ENCODE measurements at regions not wholly inside any gene's neighbourhood (a gene's known extent, or its start where the extent isn't known, plus 50 kb on each side); places are given as distances from the start of the nearest gene placed in this dataset.
"Not testable (repeated sequence)": the region's sequence is repeated elsewhere in the genome, so short reads cannot be mapped to it uniquely, and the experiment has no call there.

GRCh38 chr3:8319935-8320634, 181.5 kb upstream of the LMCD1 start:
- Histone ChIP-seq H3K36me3 (ENCODE audit: control insufficient read depth in 2 of 2, insufficient read depth in 2 of 2, low read length in 2 of 2) (no peaks in the 10 kb centered on the region), H3K9ac (ENCODE audit: low read depth in 1 of 2, low read length in 2 of 2) (no peak overlapping the region), H3K9me3 (ENCODE audit: control insufficient read depth in 2 of 2, low read length in 2 of 2) (no peaks in the 10 kb centered on the region), H3K27ac (ENCODE audit: low read depth in 2 of 2, low read length in 2 of 2) (no peak overlapping the region), H3K27me3 (ENCODE audit: control insufficient read depth in 2 of 2, insufficient read depth in 2 of 2, low read length in 2 of 2) (no peaks in the 10 kb centered on the region), H3K4me1 (ENCODE audit: control insufficient read depth in 2 of 2, insufficient read depth in 2 of 2, low read length in 2 of 2) (no peaks in the 10 kb centered on the region), H3K4me3 (ENCODE audit: low read length in 2 of 2) (no peak overlapping the region)

GRCh38 chr3:8320711-8321458, 180.7 kb upstream of the LMCD1 start:
- Histone ChIP-seq H3K27ac (ENCODE audit: low read depth in 2 of 2, low read length in 2 of 2) (no peak overlapping the region), H3K4me3 (ENCODE audit: low read length in 2 of 2) (no peak overlapping the region), H3K27me3 (ENCODE audit: control insufficient read depth in 2 of 2, insufficient read depth in 2 of 2, low read length in 2 of 2) (no peaks in the 10 kb centered on the region), H3K36me3 (ENCODE audit: control insufficient read depth in 2 of 2, insufficient read depth in 2 of 2, low read length in 2 of 2) (no peaks in the 10 kb centered on the region), H3K4me1 (ENCODE audit: control insufficient read depth in 2 of 2, insufficient read depth in 2 of 2, low read length in 2 of 2) (no peaks in the 10 kb centered on the region), H3K9me3 (ENCODE audit: control insufficient read depth in 2 of 2, low read length in 2 of 2) (no peaks in the 10 kb centered on the region), H3K9ac (ENCODE audit: low read depth in 1 of 2, low read length in 2 of 2) (no peak overlapping the region)

DNA sequence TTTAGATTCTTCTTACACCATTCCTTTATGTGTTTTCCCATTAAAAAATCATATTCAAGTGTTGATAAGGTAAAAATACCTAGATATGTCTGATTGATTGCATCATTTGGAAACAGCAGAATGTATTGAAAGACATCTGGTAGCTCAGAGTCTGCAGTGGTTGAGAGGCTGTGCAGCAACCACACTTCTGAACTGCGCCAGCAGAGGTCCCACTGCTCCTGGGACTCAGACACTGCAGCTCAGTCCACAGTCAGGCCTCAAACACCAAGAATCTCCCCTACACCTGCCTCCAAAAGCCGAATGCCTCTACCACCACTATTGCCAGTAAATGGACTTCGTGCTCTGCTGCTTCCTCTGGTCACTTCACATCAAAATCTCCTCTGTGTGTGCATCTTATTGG, 176.9 kb upstream of the LMCD1 start:
- Histone ChIP-seq H3K9me3 (ENCODE audit: control insufficient read depth in 2 of 2, low read length in 2 of 2) (no peaks in the 10 kb centered on the region), H3K36me3 (ENCODE audit: control insufficient read depth in 2 of 2, insufficient read depth in 2 of 2, low read length in 2 of 2) (no peaks in the 10 kb centered on the region), H3K4me3 (ENCODE audit: low read length in 2 of 2) (no peak overlapping the region), H3K4me1 (ENCODE audit: control insufficient read depth in 2 of 2, insufficient read depth in 2 of 2, low read length in 2 of 2) (no peaks in the 10 kb centered on the region), H3K27ac (ENCODE audit: low read depth in 2 of 2, low read length in 2 of 2) (no peak overlapping the region), H3K9ac (ENCODE audit: low read depth in 1 of 2, low read length in 2 of 2) (no peak overlapping the region), H3K27me3 (ENCODE audit: control insufficient read depth in 2 of 2, insufficient read depth in 2 of 2, low read length in 2 of 2) (no peaks in the 10 kb centered on the region)

GRCh38 chr3:8325306-8325705, 176.3 kb upstream of the LMCD1 start:
- H3K27ac ChIP-seq (ENCODE audit: low read depth in 2 of 2, low read length in 2 of 2) = no peak overlapping the region
- H3K27me3 ChIP-seq (ENCODE audit: control insufficient read depth in 2 of 2, insufficient read depth in 2 of 2, low read length in 2 of 2) = no peaks in the 10 kb centered on the region
- no peak overlapping the region for H3K4me3 ChIP-seq (ENCODE audit: low read length in 2 of 2)
- H3K9me3 ChIP-seq (ENCODE audit: control insufficient read depth in 2 of 2, low read length in 2 of 2) = no peaks in the 10 kb centered on the region
- H3K9ac ChIP-seq (ENCODE audit: low read depth in 1 of 2, low read length in 2 of 2) = no peak overlapping the region
- no peaks in the 10 kb centered on the region for H3K36me3 ChIP-seq (ENCODE audit: control insufficient read depth in 2 of 2, insufficient read depth in 2 of 2, low read length in 2 of 2)
- no peaks in the 10 kb centered on the region for H3K4me1 ChIP-seq (ENCODE audit: control insufficient read depth in 2 of 2, insufficient read depth in 2 of 2, low read length in 2 of 2)

GRCh38 chr3:8325833-8326232, 175.8 kb upstream of the LMCD1 start:
- H3K27ac ChIP-seq (ENCODE audit: low read depth in 2 of 2, low read length in 2 of 2); H3K27me3 ChIP-seq (ENCODE audit: control insufficient read depth in 2 of 2, insufficient read depth in 2 of 2, low read length in 2 of 2); H3K9ac ChIP-seq (ENCODE audit: low read depth in 1 of 2, low read length in 2 of 2); H3K9me3 ChIP-seq (ENCODE audit: control insufficient read depth in 2 of 2, low read length in 2 of 2); H3K36me3 ChIP-seq (ENCODE audit: control insufficient read depth in 2 of 2, insufficient read depth in 2 of 2, low read length in 2 of 2); H3K4me1 ChIP-seq (ENCODE audit: control insufficient read depth in 2 of 2, insufficient read depth in 2 of 2, low read length in 2 of 2); H3K4me3 ChIP-seq (ENCODE audit: low read length in 2 of 2): not testable (repeated sequence)

GRCh38 chr3:8327739-8328138, 173.9 kb upstream of the LMCD1 start:
- no peak overlapping the region for H3K27ac ChIP-seq (ENCODE audit: low read depth in 2 of 2, low read length in 2 of 2)
- no peak overlapping the region for H3K9ac ChIP-seq (ENCODE audit: low read depth in 1 of 2, low read length in 2 of 2)
- no peaks in the 10 kb centered on the region for H3K27me3 ChIP-seq (ENCODE audit: control insufficient read depth in 2 of 2, insufficient read depth in 2 of 2, low read length in 2 of 2)
- no peaks in the 10 kb centered on the region for H3K9me3 ChIP-seq (ENCODE audit: control insufficient read depth in 2 of 2, low read length in 2 of 2)
- H3K4me1 ChIP-seq (ENCODE audit: control insufficient read depth in 2 of 2, insufficient read depth in 2 of 2, low read length in 2 of 2) = no peaks in the 10 kb centered on the region
- no peaks in the 10 kb centered on the region for H3K36me3 ChIP-seq (ENCODE audit: control insufficient read depth in 2 of 2, insufficient read depth in 2 of 2, low read length in 2 of 2)
- H3K4me3 ChIP-seq (ENCODE audit: low read length in 2 of 2) = no peak overlapping the region

- no peaks in the 10 kb centered on the region for H3K4me1 ChIP-seq (ENCODE audit: control insufficient read depth in 2 of 2, insufficient read depth in 2 of 2, low read length in 2 of 2)
- no peak overlapping the region for H3K9ac ChIP-seq (ENCODE audit: low read depth in 1 of 2, low read length in 2 of 2)
- no peaks in the 10 kb centered on the region for H3K27me3 ChIP-seq (ENCODE audit: control insufficient read depth in 2 of 2, insufficient read depth in 2 of 2, low read length in 2 of 2)
- no peaks in the 10 kb centered on the region for H3K9me3 ChIP-seq (ENCODE audit: control insufficient read depth in 2 of 2, low read length in 2 of 2)
- no peak overlapping the region for H3K4me3 ChIP-seq (ENCODE audit: low read length in 2 of 2)
- H3K27ac ChIP-seq (ENCODE audit: low read depth in 2 of 2, low read length in 2 of 2) = no peak overlapping the region
- H3K36me3 ChIP-seq (ENCODE audit: control insufficient read depth in 2 of 2, insufficient read depth in 2 of 2, low read length in 2 of 2) = no peaks in the 10 kb centered on the region
Measured at GRCh38 chr3:8328967-8329366, 172.7 kb upstream of the LMCD1 start.

GRCh38 chr3:8329598-8329997, 172.0 kb upstream of the LMCD1 start:
- no peak overlapping the region for H3K27ac ChIP-seq (ENCODE audit: low read depth in 2 of 2, low read length in 2 of 2)
- H3K9ac ChIP-seq (ENCODE audit: low read depth in 1 of 2, low read length in 2 of 2) = no peak overlapping the region
- H3K9me3 ChIP-seq (ENCODE audit: control insufficient read depth in 2 of 2, low read length in 2 of 2) = no peaks in the 10 kb centered on the region
- no peaks in the 10 kb centered on the region for H3K4me1 ChIP-seq (ENCODE audit: control insufficient read depth in 2 of 2, insufficient read depth in 2 of 2, low read length in 2 of 2)
- H3K27me3 ChIP-seq (ENCODE audit: control insufficient read depth in 2 of 2, insufficient read depth in 2 of 2, low read length in 2 of 2) = no peaks in the 10 kb centered on the region
- H3K4me3 ChIP-seq (ENCODE audit: low read length in 2 of 2) = no peak overlapping the region
- no peaks in the 10 kb centered on the region for H3K36me3 ChIP-seq (ENCODE audit: control insufficient read depth in 2 of 2, insufficient read depth in 2 of 2, low read length in 2 of 2)

- H3K4me1 ChIP-seq (ENCODE audit: control insufficient read depth in 2 of 2, insufficient read depth in 2 of 2, low read length in 2 of 2) = no peaks in the 10 kb centered on the region
- H3K36me3 ChIP-seq (ENCODE audit: control insufficient read depth in 2 of 2, insufficient read depth in 2 of 2, low read length in 2 of 2) = no peaks in the 10 kb centered on the region
- H3K4me3 ChIP-seq (ENCODE audit: low read length in 2 of 2) = no peak overlapping the region
Measured at GRCh38 chr3:8336456-8336855, 165.2 kb upstream of the LMCD1 start.

DNA sequence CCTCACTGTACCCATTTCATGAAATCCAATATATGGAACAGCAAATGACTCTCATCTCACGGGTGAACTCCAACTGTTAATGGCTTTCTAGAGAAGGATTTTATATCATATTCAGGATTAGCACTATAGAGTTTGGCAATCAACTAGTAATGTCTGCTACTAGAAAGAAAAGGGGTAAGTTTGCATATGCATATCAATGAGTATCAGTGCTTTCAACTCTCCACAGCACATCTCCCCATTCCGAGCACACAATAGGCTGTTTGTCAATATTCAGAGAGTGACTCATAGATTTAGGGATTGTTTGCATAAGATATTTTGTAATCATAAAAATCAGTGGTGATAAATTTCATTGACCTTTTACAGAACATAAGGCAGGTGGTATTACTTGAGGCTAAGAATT, 163.2 kb upstream of the LMCD1 start:
- H3K27ac ChIP-seq (ENCODE audit: low read depth in 2 of 2, low read length in 2 of 2) = no peak overlapping the region
- no peaks in the 10 kb centered on the region for H3K9me3 ChIP-seq (ENCODE audit: control insufficient read depth in 2 of 2, low read length in 2 of 2)

More at GRCh38 chr3:8336456-8336855, 165.2 kb upstream of the LMCD1 start:
- Histone ChIP-seq H3K27ac (ENCODE audit: low read depth in 2 of 2, low read length in 2 of 2) (no peak overlapping the region), H3K9ac (ENCODE audit: low read depth in 1 of 2, low read length in 2 of 2) (no peak overlapping the region), H3K9me3 (ENCODE audit: control insufficient read depth in 2 of 2, low read length in 2 of 2) (no peaks in the 10 kb centered on the region), H3K27me3 (ENCODE audit: control insufficient read depth in 2 of 2, insufficient read depth in 2 of 2, low read length in 2 of 2) (no peaks in the 10 kb centered on the region)

More for the DNA sequence above, 163.2 kb upstream of the LMCD1 start:
- Histone ChIP-seq H3K4me1 (ENCODE audit: control insufficient read depth in 2 of 2, insufficient read depth in 2 of 2, low read length in 2 of 2) (no peaks in the 10 kb centered on the region), H3K36me3 (ENCODE audit: control insufficient read depth in 2 of 2, insufficient read depth in 2 of 2, low read length in 2 of 2) (no peaks in the 10 kb centered on the region), H3K4me3 (ENCODE audit: low read length in 2 of 2) (no peak overlapping the region), H3K9ac (ENCODE audit: low read depth in 1 of 2, low read length in 2 of 2) (no peak overlapping the region), H3K27me3 (ENCODE audit: control insufficient read depth in 2 of 2, insufficient read depth in 2 of 2, low read length in 2 of 2) (no peaks in the 10 kb centered on the region)

Data from mucosa of rectum (tissue), 2 donors.